HG03108 (cell line): ENCODE measurements at regions not wholly inside any gene's neighbourhood (a gene's known extent, or its start where the extent isn't known, plus 50 kb on each side); places are given as distances from the start of the nearest gene placed in this dataset.

ENCODE experiments used
- ATAC-seq: cut with Tn5 transposase; IDR thresholded peaks from one replicate; pipeline ENCODE4 v1.9.1; 2021; ENCODE audit warnings: moderate library complexity; ENCODE audit not compliant: unreplicated experiment

DNA sequence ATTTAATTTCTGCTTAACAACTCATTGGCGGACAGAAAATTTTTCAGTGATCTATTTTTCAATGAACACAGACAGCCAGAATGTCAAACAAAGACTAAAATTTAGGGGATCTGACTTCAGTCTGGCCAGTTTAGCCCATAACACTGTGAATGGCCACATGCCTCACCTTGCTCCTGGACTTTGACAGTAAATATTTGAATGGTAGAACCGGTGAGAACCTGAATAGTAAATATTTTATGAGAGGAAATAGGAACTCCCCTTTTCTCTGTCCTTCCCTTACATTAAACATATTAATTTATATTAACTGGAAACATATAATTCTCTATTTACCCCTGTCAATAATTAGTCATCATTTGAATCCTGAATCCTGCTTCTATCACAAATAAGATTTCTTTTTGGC, 942.1 kb downstream of the KCNJ2 start:
- no peak for ATAC-seq

DNA sequence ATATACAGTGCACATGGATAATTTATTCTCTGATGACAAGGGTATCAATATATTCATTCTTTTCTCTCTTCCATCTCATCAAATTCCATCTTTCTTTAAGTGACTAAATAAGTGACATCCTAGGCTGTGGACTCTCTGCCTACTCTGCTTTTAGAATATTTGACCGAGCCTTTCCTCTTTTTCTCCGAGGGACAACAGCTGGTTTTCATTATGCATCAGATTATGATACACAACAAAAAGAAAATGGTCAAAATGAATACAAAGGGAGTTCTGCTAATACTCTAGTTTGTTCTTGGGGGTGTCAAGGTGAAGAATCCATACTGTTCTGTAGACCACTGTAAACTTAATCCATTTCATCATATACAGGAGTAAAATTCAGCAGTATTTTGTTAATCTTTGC, 942.6 kb downstream of the KCNJ2 start:
- no peak for ATAC-seq

DNA sequence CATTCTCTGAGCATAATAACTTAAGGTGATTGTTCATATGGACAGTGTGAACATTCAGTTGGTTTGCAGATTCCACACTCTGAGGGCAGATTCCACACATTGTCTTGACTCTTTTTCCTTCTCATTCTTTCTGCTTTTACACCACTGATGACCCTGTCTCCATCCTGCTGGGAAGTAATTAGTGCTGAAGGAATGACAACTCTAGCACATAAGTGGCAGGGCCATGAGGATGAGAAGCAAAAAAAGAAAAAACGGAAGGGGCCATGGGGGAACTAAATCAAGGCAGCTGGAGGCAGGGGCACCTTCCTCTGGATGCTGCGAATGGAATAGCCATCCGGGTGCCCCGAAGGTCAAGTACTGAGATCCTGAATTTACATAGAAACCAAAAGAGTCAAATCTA, 944.0 kb downstream of the KCNJ2 start:
- no peak for ATAC-seq

DNA sequence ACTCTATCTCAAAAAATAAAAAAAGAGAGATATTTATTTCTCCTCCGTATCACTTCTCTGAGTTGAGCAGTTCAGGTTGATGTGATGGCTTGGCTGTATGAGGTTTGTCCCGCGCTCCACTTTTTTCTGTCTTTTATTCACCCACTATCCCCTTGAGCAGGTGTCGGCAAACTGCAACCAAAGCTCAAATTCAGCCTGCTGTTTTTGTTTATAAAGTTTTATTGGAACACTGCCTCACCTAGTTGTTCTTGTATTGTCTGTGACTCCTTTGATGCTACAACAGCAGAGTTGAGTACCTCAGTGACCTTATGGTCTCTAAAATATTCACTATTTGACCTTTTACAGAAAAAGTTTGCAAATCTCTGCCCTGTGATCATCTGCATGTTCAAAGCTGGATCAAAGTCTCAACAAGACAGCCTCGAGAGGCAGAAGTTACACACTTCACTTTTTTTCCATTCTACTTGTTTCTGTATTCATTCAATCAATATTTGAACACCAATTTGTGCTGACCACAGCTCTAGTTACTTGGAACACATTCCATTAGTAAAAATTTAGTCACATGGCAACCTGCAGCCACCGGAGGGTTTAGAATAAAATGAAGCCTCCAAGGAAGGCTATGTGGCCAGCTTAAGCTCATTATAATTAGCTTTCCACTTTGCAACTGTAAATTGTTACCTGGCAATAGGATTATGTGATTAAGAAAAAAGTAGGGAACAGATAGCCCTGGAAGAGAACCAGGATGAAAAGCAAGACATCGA, 945.8 kb downstream of the KCNJ2 start:
- ATAC-seq: no peak

DNA sequence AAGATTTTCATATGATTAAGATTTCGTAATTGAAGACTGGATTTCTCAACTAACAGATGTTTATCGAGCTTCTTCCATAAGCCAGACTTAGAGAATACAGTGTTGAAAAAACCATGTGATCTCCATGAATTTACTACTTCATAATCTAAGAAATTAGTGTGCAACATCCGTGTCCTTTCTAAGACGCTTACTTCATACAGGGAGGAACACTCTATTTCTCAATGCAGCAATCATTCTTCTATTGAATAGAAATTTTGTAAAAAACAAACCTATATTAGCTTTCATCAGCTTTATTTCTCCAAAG, 946.3 kb downstream of the KCNJ2 start:
- no peak for ATAC-seq

DNA sequence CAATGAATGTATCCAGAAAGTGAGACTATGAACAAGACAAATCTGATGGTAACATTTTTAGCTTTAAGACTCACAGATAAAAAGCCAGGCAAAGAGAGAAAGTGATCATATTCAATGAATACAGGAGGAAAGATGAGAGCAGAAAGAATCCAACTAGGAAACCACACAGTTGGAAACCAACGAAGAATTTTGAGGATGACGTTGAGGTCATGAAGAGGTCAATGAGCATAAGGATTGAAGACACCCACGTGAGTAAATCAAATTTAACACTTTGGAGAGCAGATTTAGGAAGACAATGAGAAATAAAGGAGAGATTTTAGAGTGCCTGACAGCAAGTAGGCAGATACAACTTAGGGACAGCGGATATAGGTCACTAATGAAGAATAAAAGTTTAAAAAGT, 948.1 kb downstream of the KCNJ2 start:
- ATAC-seq: no peak

DNA sequence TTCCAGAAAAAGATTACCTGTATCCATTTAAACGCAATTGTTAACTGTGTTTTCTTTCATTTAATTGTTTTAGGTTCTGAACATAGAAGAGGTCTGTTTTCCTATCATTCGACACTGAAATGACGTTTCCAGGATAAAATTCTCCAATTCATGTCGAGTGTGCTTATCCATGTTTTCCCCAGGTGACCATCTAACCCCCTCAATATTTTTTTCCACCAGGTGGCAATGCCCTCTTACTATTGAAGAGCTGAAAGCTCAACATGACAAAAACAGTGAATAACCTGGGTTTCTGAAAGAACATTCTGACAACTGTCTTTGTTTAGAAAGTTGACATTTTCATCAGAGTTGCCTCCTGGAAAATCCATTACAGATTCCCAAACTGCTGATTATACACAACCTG, 948.7 kb downstream of the KCNJ2 start:
- ATAC-seq: no peak

DNA sequence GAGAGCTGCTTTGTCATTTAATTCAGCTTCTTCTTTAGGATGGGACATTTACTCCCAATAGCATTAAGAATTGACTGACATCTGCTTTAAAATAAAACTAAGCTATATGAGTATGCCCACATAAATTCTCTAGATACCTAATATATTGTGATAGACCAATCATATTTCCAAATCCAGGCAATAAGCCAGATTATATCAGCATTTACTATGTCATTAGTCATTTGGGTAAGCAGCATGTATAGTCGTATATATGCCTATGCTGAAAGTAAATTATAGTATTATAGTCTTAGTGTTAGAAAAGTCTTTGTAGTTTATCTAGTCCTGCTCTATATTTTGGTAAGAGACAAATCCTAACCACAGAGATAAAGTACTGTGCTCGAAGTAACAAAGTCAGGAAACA, 958.1 kb downstream of the KCNJ2 start:
- ATAC-seq: no peak

DNA sequence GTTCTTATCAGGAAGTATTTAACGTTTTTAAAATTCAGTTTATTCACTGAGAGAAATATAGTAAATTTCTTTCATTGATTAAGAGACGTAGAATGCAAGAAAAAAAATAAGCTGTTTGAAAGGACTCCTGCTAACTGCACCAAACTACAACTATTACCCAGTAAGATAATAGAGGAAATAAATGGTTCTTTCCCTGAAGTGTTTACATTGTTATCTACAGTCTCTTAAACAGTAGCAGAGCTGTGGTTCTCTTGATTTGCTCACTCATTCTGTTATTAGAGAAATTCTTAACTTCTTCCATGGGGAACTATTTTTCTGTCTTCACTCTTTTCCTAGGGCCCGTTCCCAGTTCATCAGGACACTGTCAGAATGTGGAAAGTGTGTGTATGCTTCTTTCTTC, 973.0 kb downstream of the KCNJ2 start:
- no peak for ATAC-seq

DNA sequence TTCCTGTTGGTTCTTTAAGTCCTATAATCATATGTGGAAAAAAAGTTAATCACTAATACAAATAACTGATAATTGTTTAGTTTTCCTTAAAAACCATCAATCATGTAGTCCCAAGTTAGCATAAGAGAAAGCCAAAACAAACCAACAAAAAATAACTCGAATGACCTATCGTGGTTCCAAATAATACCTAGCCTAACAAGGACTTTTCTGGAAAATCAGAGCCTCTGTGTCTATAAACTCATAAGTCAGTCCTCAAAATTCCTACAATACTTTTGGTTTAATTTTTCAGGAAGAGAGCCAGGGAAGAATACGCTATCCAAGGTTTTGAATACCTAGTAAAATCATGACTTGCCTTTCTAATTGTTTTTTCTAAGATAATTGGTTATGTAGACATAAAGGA, 975.3 kb upstream of the SOX9 start:
- ATAC-seq: no peak

DNA sequence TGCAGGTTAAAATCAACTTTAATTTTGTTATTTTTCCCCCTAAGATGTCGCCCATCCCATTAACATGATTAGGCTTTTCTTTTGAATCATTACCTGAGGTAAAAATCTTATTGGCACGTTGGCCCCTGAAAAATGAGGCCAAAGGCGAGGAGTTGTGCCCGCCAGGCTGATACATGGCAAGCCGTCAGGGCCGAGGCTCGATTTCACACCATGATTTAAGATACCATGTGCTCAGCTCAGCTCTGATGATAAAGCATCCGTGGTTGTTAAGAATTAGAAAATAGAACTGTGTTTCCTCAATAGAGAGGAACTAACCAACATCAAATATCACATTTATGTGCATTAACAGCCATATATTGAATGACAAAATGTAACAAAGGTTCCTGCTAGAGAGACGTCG, 972.9 kb upstream of the SOX9 start:
- ATAC-seq: no peak

DNA sequence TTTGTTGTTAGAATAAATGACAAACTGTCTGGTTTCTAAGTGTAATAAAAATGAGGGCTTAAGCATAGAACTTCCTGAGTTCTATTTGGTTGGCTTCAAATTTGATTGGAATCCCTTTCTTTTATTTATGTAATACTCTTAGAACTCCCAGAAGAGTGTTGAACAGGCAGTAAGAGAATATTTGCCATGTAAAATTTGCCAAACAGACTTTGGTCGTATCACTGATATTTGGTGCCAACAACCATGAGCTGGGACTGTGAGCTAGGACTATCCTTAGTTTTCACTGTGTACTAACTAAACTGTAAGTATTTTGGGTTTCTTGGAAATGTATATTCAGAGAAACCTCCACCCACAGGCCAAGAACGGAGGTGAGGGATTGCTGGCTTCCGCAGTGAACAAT, 971.2 kb upstream of the SOX9 start:
- no peak for ATAC-seq

DNA sequence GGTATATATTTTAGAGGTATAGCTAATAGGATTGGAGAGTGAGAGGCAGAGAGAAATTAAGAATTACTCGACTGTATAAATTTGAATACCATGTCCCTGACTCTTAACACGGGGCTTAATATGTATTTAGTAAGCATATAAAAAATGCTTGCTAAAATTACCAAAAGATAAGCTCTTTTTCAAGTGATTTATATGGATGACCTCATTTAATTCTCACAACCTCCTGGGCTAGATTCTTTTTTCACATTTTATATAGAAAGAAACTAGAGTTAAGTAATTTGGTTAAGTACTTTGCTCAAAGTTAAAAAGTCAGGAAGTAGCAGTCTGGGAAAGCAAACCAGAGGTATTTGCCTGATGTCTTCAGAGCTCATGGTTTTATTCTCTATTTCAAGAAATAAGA, 963.5 kb upstream of the SOX9 start:
- no peak for ATAC-seq

DNA sequence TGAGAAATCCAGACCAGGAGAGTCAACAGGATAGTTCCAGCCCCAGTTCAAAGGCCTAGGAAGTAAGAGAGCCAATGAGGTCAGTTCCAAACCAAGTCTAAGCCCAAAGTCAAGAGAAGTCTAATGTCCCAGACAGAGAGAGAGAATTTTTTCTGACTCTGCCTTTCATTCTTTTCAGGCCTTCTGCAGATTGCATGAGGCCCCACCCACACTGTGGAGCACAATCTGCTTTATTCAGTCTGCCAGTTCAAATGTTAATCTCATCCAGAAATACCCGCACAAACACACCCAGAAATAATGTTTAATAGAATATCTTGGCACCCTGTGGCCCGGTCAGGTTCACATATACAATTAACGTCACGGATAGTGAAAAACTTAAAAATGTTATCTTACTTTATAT, 962.4 kb upstream of the SOX9 start:
- ATAC-seq: no peak

DNA sequence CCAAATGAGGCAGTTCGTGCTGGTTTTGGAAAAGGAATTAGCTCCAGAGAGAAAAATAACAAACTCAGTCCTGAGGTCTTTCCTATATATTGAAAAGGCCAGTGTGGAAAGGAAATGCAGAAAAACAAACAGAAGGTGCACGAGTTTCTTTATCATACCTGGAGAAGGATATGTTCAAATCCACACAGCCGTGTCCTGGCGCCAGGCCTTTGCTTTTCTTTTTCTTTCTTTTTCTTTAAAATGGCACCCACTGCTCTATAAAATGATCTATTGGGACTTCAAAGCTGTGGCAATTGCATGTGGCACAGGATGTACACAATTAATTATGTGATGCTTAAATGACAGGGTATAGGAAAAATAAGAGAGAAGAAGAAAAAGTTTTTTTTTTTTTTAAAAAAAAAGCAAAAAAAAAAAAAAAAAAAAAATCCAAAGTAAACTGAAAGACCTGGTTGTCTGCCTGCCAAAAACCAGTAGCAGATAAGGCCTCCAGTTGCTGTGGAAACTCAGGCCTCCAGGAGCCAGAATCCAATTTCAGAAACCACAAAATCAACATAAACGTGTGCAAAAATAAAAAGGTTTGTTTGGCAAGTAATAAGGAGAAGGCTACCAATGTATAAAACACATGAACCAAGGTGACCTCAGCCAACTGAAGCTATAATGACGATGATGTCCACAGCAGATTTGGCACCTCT, 957.6 kb upstream of the SOX9 start:
- ATAC-seq: no peak

DNA sequence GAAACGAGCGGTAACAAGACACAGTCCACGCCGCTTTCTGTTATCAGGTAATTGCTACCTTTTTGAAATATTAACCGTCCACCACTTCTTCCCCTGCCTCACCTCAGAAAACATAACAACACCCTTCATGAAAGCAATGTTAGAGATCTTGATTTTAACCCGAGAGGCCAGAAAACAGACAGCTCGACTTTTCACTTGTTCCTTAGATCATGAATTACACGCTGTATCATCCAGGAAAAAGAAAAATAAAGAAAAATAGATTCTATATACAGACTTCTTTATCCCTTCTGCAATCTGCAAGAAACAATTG, 957.1 kb upstream of the SOX9 start:
- ATAC-seq: no peak

DNA sequence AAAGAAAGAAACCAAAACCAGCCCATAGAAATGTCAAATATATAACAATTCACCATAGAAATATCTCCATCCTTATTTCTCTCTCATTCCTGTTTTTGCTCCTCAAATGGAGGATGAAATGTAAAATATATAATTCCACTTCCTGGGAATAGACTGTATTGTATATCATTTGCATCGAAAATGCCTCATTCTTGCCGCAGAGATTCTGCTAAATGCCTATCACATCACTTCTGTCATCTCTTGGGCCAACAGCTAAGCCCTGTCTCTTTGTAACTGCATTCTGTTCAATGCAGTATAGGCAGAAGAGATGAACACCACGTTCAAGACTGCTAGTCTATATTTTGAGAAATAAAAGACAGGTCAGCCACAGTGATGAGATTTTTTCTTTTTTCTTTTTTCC, 956.3 kb upstream of the SOX9 start:
- no peak for ATAC-seq

DNA sequence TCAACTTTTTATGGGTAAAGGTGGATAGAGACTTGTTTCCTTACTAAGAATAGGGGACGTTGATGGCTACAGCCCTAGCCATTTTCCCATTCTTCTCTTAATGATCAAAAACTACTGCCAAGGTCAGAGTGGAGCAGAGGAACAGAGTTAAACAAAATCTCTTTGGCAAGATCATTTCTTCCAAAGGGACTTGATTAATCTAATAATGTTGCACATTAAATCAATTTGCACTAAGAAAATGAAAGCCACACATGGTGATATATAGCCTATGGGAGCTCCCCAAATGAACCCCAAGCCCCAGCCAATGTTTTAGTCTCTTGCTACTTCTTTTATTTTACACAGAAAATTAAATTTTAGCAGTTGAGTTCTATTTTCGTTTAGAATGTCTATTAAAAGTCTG, 954.5 kb upstream of the SOX9 start:
- no peak for ATAC-seq

DNA sequence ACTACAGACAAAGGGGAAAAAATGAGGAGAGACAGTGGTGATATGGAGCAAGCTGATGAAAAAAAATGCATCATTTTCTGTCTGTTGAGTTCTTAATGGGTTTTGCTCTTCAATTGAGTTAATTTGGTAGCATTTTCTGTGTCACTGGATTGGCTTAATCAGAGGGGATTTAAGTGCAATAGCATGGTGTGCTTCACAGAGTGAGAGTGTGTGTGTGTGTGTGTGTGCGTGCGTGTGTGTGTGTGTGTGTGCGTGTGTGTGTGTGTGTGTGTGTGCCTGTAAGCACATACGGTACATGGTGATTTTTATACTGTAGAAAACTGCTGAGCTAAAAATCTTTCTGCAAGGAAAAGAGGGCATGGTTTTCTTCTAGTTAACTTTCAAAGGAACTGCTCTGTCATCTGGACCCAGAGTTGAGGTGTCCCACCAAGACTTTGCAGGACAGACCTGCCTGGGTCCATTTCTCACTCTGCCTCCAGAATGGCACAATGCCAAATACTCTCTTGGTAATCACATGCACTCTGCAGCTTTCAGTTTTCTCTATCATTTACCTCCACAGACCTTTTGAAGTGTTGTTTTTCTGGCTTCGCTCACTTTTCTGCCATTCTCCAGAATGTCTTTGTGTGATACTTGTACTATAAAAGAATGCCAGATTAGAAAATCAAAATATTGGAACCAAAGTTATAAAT, 952.6 kb upstream of the SOX9 start:
- no peak for ATAC-seq

DNA sequence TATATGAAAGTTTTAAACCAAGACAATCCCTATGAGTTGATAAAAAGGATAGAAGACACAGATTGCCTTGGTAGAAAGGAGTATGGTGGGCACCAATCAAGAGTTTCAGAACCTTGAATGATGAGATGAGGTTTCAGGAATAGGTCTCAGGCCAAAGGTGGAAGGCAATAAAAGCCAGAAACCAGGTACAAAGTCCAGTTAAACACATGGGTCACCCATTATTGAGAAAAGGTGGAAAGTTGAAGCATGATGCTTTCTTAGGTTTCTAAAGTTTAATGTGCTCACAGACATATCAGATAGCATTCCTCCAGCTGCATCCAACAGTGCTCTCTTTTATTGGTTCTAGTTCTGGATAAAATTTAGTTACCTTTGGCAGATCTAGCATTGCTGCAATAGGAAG, 950.8 kb upstream of the SOX9 start:
- no peak for ATAC-seq

DNA sequence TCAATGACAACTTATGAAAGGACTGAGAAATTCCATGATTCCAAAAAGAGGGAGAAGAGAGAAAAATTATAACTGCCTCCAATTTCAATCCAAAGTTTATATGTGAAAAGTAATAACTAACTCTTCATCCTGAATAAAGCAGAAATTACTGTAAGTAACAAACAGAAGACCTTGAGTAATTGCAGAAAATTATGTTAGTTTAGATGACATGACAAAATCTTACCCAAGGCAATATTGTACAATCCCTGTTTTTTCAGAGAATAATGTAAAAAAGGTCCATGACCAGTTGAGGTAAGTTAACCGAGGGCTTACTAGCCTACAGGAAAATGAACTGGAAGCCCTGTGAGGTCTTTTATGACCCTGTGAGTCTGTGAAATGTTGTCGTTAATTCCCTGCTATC, 949.5 kb upstream of the SOX9 start:
- ATAC-seq: no peak

DNA sequence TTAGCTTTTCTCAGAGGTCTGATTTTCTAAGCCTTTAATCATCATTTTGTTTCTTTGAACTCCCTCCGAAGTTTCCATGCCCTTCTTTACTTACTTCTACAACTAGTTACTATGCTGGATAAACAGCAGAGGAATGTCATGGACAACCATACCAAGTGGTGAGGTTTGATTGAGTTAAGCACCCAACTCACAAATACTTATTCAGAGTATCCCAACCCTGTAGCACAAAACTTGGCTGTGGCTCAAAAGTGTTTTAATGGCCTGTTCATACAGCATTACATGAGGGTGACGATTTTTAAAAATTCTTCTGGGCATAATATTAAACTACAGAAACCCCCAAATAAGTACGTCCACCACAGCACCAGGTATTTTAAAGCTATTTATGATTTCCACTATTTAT, 946.8 kb upstream of the SOX9 start:
- no peak for ATAC-seq

DNA sequence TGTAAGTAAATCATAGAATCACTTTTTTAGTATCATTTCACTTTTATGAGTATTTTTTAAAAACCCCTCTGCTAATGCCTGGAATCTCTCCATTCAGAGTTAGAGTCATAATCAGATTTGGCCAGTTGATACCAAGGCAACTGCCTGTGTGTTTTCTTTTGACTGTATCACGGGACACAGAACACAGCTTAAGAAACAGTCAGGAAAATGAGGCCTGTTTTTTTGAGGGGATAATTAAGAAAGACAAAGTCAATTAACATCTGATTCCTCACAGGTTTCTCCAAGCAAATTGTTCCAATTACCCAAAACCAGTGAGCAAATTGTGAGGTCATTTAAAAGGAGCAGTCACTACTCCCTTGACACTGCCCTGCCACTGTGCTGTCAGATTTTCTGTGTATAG, 944.5 kb upstream of the SOX9 start:
- no peak for ATAC-seq
